ENCODE measurements at regions not wholly inside any gene's neighbourhood (a gene's known extent, or its start where the extent isn't known, plus 50 kb on each side); places are given as distances from the start of the nearest gene placed in this dataset.

DNA sequence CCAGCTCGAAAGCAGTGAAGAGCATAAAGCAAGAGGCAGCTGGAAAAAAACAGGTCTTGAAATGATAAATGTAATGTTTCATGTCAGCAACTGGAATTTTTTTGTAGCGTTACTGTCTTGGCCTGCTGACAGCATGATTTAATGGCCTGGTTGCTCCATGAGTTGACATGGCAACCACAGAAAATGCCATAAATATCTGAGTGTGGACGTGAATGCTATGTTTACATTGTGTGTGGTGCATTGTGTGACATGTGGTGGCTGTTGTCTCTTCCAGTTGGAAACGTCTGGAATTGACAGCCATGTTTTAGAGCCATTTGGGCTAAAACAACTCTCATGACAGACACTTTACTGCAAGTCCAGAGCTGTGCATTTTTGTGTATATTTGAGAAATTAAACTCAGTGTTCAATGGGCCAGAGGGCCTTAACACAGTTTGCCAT lies 170.0 kb downstream of the FOXA2 start (continued):
- TF ChIP-seq, protein P1, sequence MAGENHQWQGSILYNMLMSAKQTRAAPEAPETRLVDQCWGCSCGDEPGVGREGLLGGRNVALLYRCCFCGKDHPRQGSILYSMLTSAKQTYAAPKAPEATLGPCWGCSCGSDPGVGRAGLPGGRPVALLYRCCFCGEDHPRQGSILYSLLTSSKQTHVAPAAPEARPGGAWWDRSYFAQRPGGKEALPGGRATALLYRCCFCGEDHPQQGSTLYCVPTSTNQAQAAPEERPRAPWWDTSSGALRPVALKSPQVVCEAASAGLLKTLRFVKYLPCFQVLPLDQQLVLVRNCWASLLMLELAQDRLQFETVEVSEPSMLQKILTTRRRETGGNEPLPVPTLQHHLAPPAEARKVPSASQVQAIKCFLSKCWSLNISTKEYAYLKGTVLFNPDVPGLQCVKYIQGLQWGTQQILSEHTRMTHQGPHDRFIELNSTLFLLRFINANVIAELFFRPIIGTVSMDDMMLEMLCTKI (IDR thresholded peaks at IDR 0.05; ENCODE audit: partially characterized antibody): no peak
- TF ChIP-seq, protein P2, sequence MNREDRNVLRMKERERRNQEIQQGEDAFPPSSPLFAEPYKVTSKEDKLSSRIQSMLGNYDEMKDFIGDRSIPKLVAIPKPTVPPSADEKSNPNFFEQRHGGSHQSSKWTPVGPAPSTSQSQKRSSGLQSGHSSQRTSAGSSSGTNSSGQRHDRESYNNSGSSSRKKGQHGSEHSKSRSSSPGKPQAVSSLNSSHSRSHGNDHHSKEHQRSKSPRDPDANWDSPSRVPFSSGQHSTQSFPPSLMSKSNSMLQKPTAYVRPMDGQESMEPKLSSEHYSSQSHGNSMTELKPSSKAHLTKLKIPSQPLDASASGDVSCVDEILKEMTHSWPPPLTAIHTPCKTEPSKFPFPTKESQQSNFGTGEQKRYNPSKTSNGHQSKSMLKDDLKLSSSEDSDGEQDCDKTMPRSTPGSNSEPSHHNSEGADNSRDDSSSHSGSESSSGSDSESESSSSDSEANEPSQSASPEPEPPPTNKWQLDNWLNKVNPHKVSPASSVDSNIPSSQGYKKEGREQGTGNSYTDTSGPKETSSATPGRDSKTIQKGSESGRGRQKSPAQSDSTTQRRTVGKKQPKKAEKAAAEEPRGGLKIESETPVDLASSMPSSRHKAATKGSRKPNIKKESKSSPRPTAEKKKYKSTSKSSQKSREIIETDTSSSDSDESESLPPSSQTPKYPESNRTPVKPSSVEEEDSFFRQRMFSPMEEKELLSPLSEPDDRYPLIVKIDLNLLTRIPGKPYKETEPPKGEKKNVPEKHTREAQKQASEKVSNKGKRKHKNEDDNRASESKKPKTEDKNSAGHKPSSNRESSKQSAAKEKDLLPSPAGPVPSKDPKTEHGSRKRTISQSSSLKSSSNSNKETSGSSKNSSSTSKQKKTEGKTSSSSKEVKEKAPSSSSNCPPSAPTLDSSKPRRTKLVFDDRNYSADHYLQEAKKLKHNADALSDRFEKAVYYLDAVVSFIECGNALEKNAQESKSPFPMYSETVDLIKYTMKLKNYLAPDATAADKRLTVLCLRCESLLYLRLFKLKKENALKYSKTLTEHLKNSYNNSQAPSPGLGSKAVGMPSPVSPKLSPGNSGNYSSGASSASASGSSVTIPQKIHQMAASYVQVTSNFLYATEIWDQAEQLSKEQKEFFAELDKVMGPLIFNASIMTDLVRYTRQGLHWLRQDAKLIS (CRISPR knock-in tag; IDR thresholded peaks at IDR 0.05): no peak
- TF ChIP-seq MCM3 (IDR thresholded peaks at IDR 0.05) (no peak), FOXP1 (CRISPR knock-in tag; IDR thresholded peaks at IDR 0.05) (no peak), NFXL1 (CRISPR knock-in tag; IDR thresholded peaks at IDR 0.05) (peak; percentile 43; the same call in 1 of the 2 replicates), XRCC4 (IDR thresholded peaks at IDR 0.05; ENCODE audit: extremely low read depth, insufficient read depth, insufficient read length) (no peak), SNIP1 (IDR thresholded peaks at IDR 0.05; ENCODE audit: low read depth) (no peak), TGIF2 (CRISPR knock-in tag; IDR thresholded peaks at IDR 0.05) (no peak), CHD4 (IDR thresholded peaks at IDR 0.05; ENCODE audit: insufficient read depth, insufficient replicate concordance, low read depth, low read length, poor library complexity, severe bottlenecking) (no peak), TEAD2 (tag; IDR thresholded peaks at IDR 0.05) (peak; percentile 54; the same call in 1 of the 2 replicates), BRCA1 (IDR thresholded peaks at IDR 0.05) (no peak), BRCA1 (CRISPR knock-in tag; IDR thresholded peaks at IDR 0.05) (no peak)
- TF ChIP-seq, protein P3, sequence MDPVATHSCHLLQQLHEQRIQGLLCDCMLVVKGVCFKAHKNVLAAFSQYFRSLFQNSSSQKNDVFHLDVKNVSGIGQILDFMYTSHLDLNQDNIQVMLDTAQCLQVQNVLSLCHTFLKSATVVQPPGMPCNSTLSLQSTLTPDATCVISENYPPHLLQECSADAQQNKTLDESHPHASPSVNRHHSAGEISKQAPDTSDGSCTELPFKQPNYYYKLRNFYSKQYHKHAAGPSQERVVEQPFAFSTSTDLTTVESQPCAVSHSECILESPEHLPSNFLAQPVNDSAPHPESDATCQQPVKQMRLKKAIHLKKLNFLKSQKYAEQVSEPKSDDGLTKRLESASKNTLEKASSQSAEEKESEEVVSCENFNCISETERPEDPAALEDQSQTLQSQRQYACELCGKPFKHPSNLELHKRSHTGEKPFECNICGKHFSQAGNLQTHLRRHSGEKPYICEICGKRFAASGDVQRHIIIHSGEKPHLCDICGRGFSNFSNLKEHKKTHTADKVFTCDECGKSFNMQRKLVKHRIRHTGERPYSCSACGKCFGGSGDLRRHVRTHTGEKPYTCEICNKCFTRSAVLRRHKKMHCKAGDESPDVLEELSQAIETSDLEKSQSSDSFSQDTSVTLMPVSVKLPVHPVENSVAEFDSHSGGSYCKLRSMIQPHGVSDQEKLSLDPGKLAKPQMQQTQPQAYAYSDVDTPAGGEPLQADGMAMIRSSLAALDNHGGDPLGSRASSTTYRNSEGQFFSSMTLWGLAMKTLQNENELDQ (CRISPR knock-in tag; IDR thresholded peaks at IDR 0.05; ENCODE audit: borderline replicate concordance): no peak
- TF ChIP-seq, protein P4, sequence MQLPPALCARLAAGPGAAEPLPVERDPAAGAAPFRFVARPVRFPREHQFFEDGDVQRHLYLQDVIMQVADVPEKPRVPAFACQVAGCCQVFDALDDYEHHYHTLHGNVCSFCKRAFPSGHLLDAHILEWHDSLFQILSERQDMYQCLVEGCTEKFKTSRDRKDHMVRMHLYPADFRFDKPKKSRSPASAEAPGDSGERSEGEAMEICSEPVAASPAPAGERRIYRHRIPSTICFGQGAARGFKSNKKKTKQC (CRISPR knock-in tag; IDR thresholded peaks at IDR 0.05): no peak
- TF ChIP-seq, protein P5, sequence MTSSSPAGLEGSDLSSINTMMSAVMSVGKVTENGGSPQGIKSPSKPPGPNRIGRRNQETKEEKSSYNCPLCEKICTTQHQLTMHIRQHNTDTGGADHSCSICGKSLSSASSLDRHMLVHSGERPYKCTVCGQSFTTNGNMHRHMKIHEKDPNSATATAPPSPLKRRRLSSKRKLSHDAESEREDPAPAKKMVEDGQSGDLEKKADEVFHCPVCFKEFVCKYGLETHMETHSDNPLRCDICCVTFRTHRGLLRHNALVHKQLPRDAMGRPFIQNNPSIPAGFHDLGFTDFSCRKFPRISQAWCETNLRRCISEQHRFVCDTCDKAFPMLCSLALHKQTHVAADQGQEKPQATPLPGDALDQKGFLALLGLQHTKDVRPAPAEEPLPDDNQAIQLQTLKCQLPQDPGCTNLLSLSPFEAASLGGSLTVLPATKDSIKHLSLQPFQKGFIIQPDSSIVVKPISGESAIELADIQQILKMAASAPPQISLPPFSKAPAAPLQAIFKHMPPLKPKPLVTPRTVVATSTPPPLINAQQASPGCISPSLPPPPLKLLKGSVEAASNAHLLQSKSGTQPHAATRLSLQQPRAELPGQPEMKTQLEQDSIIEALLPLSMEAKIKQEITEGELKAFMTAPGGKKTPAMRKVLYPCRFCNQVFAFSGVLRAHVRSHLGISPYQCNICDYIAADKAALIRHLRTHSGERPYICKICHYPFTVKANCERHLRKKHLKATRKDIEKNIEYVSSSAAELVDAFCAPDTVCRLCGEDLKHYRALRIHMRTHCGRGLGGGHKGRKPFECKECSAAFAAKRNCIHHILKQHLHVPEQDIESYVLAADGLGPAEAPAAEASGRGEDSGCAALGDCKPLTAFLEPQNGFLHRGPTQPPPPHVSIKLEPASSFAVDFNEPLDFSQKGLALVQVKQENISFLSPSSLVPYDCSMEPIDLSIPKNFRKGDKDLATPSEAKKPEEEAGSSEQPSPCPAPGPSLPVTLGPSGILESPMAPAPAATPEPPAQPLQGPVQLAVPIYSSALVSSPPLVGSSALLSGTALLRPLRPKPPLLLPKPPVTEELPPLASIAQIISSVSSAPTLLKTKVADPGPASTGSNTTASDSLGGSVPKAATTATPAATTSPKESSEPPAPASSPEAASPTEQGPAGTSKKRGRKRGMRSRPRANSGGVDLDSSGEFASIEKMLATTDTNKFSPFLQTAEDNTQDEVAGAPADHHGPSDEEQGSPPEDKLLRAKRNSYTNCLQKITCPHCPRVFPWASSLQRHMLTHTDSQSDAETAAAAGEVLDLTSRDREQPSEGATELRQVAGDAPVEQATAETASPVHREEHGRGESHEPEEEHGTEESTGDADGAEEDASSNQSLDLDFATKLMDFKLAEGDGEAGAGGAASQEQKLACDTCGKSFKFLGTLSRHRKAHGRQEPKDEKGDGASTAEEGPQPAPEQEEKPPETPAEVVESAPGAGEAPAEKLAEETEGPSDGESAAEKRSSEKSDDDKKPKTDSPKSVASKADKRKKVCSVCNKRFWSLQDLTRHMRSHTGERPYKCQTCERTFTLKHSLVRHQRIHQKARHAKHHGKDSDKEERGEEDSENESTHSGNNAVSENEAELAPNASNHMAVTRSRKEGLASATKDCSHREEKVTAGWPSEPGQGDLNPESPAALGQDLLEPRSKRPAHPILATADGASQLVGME (CRISPR knock-in tag; IDR thresholded peaks at IDR 0.05): 0 out of 2 replicates have a peak, but pooled peaks have one; percentile 76

Measured in K562 (cell line).